ENCODE measurements at regions not wholly inside any gene's neighbourhood (a gene's known extent, or its start where the extent isn't known, plus 50 kb on each side); places are given as distances from the start of the nearest gene placed in this dataset.

GRCh38 chr3:81245501-81245900 lies 515.9 kb downstream of the GBE1 start:
- CTCF ChIA-PET = no interaction called here
- POLR2A ChIA-PET = no interaction called here
- BruUV-seq (replicated peaks) = no TSS peak
- no peaks in the 10 kb centered on the region for H3K36me3 ChIP-seq (ENCODE audit: control insufficient read depth, insufficient read depth, low read length)
- H3K27me3 ChIP-seq (ENCODE audit: control insufficient read depth, insufficient read depth, low read length) = no peaks in the 10 kb centered on the region
- no peaks in the 10 kb centered on the region for H3K4me1 ChIP-seq (ENCODE audit: control insufficient read depth, insufficient read depth, low read length)
- TF ChIP-seq, protein P1, sequence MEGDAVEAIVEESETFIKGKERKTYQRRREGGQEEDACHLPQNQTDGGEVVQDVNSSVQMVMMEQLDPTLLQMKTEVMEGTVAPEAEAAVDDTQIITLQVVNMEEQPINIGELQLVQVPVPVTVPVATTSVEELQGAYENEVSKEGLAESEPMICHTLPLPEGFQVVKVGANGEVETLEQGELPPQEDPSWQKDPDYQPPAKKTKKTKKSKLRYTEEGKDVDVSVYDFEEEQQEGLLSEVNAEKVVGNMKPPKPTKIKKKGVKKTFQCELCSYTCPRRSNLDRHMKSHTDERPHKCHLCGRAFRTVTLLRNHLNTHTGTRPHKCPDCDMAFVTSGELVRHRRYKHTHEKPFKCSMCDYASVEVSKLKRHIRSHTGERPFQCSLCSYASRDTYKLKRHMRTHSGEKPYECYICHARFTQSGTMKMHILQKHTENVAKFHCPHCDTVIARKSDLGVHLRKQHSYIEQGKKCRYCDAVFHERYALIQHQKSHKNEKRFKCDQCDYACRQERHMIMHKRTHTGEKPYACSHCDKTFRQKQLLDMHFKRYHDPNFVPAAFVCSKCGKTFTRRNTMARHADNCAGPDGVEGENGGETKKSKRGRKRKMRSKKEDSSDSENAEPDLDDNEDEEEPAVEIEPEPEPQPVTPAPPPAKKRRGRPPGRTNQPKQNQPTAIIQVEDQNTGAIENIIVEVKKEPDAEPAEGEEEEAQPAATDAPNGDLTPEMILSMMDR (IDR thresholded peaks at IDR 0.05) = no peak
- no peak for TF ChIP-seq TCF7L2 (IDR thresholded peaks at IDR 0.05; ENCODE audit: low read depth, low read length)
- TF ChIP-seq, protein P2, sequence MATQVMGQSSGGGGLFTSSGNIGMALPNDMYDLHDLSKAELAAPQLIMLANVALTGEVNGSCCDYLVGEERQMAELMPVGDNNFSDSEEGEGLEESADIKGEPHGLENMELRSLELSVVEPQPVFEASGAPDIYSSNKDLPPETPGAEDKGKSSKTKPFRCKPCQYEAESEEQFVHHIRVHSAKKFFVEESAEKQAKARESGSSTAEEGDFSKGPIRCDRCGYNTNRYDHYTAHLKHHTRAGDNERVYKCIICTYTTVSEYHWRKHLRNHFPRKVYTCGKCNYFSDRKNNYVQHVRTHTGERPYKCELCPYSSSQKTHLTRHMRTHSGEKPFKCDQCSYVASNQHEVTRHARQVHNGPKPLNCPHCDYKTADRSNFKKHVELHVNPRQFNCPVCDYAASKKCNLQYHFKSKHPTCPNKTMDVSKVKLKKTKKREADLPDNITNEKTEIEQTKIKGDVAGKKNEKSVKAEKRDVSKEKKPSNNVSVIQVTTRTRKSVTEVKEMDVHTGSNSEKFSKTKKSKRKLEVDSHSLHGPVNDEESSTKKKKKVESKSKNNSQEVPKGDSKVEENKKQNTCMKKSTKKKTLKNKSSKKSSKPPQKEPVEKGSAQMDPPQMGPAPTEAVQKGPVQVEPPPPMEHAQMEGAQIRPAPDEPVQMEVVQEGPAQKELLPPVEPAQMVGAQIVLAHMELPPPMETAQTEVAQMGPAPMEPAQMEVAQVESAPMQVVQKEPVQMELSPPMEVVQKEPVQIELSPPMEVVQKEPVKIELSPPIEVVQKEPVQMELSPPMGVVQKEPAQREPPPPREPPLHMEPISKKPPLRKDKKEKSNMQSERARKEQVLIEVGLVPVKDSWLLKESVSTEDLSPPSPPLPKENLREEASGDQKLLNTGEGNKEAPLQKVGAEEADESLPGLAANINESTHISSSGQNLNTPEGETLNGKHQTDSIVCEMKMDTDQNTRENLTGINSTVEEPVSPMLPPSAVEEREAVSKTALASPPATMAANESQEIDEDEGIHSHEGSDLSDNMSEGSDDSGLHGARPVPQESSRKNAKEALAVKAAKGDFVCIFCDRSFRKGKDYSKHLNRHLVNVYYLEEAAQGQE (IDR thresholded peaks at IDR 0.05; ENCODE audit: insufficient read depth in 1 of 2, low read depth in 2 of 2, low read length in 1 of 2) = no peak
- TF ChIP-seq SIN3A (IDR thresholded peaks at IDR 0.05; ENCODE audit: borderline replicate concordance, insufficient read depth, low read depth, low read length) = no peak
- TF ChIP-seq POLR2AphosphoS5 (IDR thresholded peaks at IDR 0.05; ENCODE audit: low read depth, low read length) = no peak
- in situ Hi-C loops (cut with HindIII; ENCODE audit: low pct_unique_long_range_greater_than_20kb, low sequenced_read_pairs) = no loop called here
- no peak overlapping the region for H3K27ac ChIP-seq (ENCODE audit: low read length)
- H3K9me3 ChIP-seq (ENCODE audit: control insufficient read depth, insufficient read depth, low read depth, low read length) = no peaks in the 10 kb centered on the region
- DNase-seq (ENCODE audit: low read depth, low spot score) = no peak
- H3K4me3 ChIP-seq (ENCODE audit: low read depth in 2 of 2, low read length in 2 of 2) = no peak overlapping the region
- no peak for ATAC-seq
- intact Hi-C loops (cut with micrococcal nuclease; ENCODE audit: unreplicated experiment) = no loop called here

DNA sequence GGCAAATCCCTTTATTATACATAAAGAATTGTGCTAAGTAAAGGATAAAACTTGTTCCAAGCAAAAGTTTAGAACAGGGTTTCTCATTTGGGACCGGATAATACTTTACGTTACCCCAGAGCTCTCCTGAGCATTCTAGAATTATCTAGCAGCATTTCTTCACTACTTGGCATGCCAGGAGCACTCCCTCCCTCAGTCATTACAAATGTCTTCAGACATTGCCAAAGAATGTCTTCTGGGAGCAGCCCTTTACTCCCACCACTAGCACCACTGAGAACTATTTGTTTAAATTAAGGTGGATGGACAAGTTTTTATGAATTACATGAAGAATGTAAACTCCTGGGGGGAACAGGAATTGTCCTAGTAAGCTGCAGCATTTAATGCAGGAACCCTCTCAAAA lies 516.4 kb downstream of the GBE1 start:
- no peak for TF ChIP-seq POLR2AphosphoS5 (IDR thresholded peaks at IDR 0.05; ENCODE audit: low read depth, low read length)
- no peak for TF ChIP-seq TCF7L2 (IDR thresholded peaks at IDR 0.05; ENCODE audit: low read depth, low read length)
- TF ChIP-seq, protein P2 (IDR thresholded peaks at IDR 0.05; ENCODE audit: insufficient read depth in 1 of 2, low read depth in 2 of 2, low read length in 1 of 2) = no peak
- TF ChIP-seq SIN3A (IDR thresholded peaks at IDR 0.05; ENCODE audit: borderline replicate concordance, insufficient read depth, low read depth, low read length) = no peak
- TF ChIP-seq, protein P1 (IDR thresholded peaks at IDR 0.05) = no peak
- POLR2A ChIA-PET = no interaction called here
- no TSS peak for BruUV-seq (replicated peaks)

More for the DNA sequence above, 516.4 kb downstream of the GBE1 start:
- Histone ChIP-seq H3K9me3 (ENCODE audit: control insufficient read depth, insufficient read depth, low read depth, low read length) (no peaks in the 10 kb centered on the region), H3K4me1 (ENCODE audit: control insufficient read depth, insufficient read depth, low read length) (no peaks in the 10 kb centered on the region), H3K27ac (ENCODE audit: low read length) (no peak overlapping the region), H3K27me3 (ENCODE audit: control insufficient read depth, insufficient read depth, low read length) (no peaks in the 10 kb centered on the region), H3K4me3 (ENCODE audit: low read depth in 2 of 2, low read length in 2 of 2) (no peak overlapping the region), H3K36me3 (ENCODE audit: control insufficient read depth, insufficient read depth, low read length) (no peaks in the 10 kb centered on the region)
- ATAC-seq (no peak), DNase-seq (ENCODE audit: low read depth, low spot score) (no peak)
- in situ Hi-C loops (cut with HindIII; ENCODE audit: low pct_unique_long_range_greater_than_20kb, low sequenced_read_pairs) = no loop called here
- intact Hi-C loops (cut with micrococcal nuclease; ENCODE audit: unreplicated experiment) = no loop called here
- CTCF ChIA-PET = no interaction called here

Data from Panc1 (cell line).